ENCODE measurements at regions not wholly inside any gene's neighbourhood (a gene's known extent, or its start where the extent isn't known, plus 50 kb on each side); places are given as distances from the start of the nearest gene placed in this dataset.

GRCh38 chr13:104387510-104387909 is 1321.3 kb upstream of the SLC10A2 start:
- no peak for TF ChIP-seq CTCF (IDR thresholded peaks at IDR 0.05; ENCODE audit: low read depth, low read length)
- DNase-seq (ENCODE audit: low read depth in 2 of 2) = no peak
- H3K4me3 ChIP-seq (replicated peaks in 1 of 2; ENCODE audit: low read depth in 2 of 2, low read length in 2 of 2) = no peak overlapping the region

GRCh38 chr13:104385404-104385803 is 1319.2 kb upstream of the SLC10A2 start:
- no peak overlapping the region for H3K4me3 ChIP-seq (replicated peaks in 1 of 2; ENCODE audit: low read depth in 2 of 2, low read length in 2 of 2)
- no peak for TF ChIP-seq CTCF (IDR thresholded peaks at IDR 0.05; ENCODE audit: low read depth, low read length)
- DNase-seq (ENCODE audit: low read depth in 2 of 2) = peak; percentile 44 to 71

- TF ChIP-seq CTCF (IDR thresholded peaks at IDR 0.05; ENCODE audit: low read depth, low read length) = no peak
- peak; percentile 7 to 12 for DNase-seq (ENCODE audit: low read depth in 2 of 2)
- no peak overlapping the region for H3K4me3 ChIP-seq (replicated peaks in 1 of 2; ENCODE audit: low read depth in 2 of 2, low read length in 2 of 2)
Observed at GRCh38 chr13:104382951-104383350, 1316.7 kb upstream of the SLC10A2 start.

- H3K4me3 ChIP-seq (replicated peaks in 1 of 2; ENCODE audit: low read depth in 2 of 2, low read length in 2 of 2) = no peak overlapping the region
- DNase-seq (ENCODE audit: low read depth in 2 of 2) = no peak
- TF ChIP-seq CTCF (IDR thresholded peaks at IDR 0.05; ENCODE audit: low read depth, low read length) = no peak
Observed at GRCh38 chr13:104376588-104376987, 1310.4 kb upstream of the SLC10A2 start.

GRCh38 chr13:104375614-104376013 is 1309.4 kb upstream of the SLC10A2 start:
- no peak for DNase-seq (ENCODE audit: low read depth in 2 of 2)
- TF ChIP-seq CTCF (IDR thresholded peaks at IDR 0.05; ENCODE audit: low read depth, low read length) = no peak

GRCh38 chr13:104372095-104372655 is 1306.0 kb upstream of the SLC10A2 start:
- peak in 1 of 2 donors; percentile 4 for DNase-seq (ENCODE audit: low read depth in 2 of 2)
- no peak for TF ChIP-seq CTCF (IDR thresholded peaks at IDR 0.05; ENCODE audit: low read depth, low read length)
- no peak overlapping the region for H3K4me3 ChIP-seq (replicated peaks in 1 of 2; ENCODE audit: low read depth in 2 of 2, low read length in 2 of 2)

More at GRCh38 chr13:104375614-104376013, 1309.4 kb upstream of the SLC10A2 start:
- H3K4me3 ChIP-seq (replicated peaks in 1 of 2; ENCODE audit: low read depth in 2 of 2, low read length in 2 of 2) = no peak overlapping the region

- no peak for TF ChIP-seq CTCF (IDR thresholded peaks at IDR 0.05; ENCODE audit: low read depth, low read length)
- no peak for DNase-seq (ENCODE audit: low read depth in 2 of 2)
- H3K4me3 ChIP-seq (replicated peaks in 1 of 2; ENCODE audit: low read depth in 2 of 2, low read length in 2 of 2) = no peak overlapping the region
Observed at GRCh38 chr13:104365430-104365829, 1299.2 kb upstream of the SLC10A2 start.
